ENCODE measurements at regions not wholly inside any gene's neighbourhood (a gene's known extent, or its start where the extent isn't known, plus 50 kb on each side); places are given as distances from the start of the nearest gene placed in this dataset.

DNA sequence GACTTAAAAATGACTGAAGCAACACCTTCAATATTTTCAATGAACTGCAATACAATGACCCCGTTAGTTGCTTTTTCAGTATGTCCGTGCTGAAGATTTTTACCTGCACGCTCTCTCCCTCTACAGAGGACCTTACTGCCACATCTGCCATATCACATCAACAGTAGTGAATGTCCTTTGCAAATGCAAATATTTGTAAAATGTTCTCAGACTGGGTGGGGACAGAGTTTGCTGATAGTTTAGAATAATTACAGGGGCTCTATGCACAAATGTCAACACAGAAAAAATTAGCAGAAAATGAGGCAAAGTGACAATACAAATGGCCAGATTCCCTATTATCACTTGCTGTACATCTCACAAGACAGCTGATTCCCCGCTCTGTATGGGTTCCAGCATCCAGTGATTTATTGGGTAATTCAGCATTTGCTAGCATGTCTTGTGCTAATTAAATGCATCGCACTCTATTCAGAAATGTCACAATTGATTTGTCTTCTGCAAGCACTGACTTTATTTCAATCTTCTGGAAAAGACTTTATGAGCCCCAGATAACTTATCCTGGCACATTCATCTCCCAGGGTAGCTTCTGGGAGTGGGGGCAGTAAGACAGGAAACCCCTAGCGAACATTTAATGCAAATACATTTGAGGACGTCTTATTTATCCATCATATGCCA lies 69.1 kb upstream of the PTER start:
- Histone ChIP-seq H3K4me2 (ENCODE audit: insufficient read depth, low read length) (no peak overlapping the region), H3K79me2 (ENCODE audit: control insufficient read depth, insufficient read depth, low read length) (no peaks in the 10 kb centered on the region), H3K4me1 (replicated peaks in 1 of 2; ENCODE audit: control insufficient read depth in 2 of 2, insufficient read depth in 2 of 2, low read length in 2 of 2) (no peaks in the 10 kb centered on the region), H3K36me3 (ENCODE audit: control insufficient read depth, insufficient read depth, low read length) (no peaks in the 10 kb centered on the region), H3K27ac (ENCODE audit: extremely low read depth, low read depth, low read length) (no peak overlapping the region), H3K27me3 (ENCODE audit: control insufficient read depth in 2 of 2, insufficient read depth in 2 of 2, low read length in 2 of 2) (no peaks in the 10 kb centered on the region; a peak in 1 of 5 replicates), H2AFZ (ENCODE audit: low read depth, low read length) (no peak overlapping the region), H3K9me3 (replicated peaks; ENCODE audit: control insufficient read depth, insufficient read depth, low read depth, low read length) (no peaks in the 10 kb centered on the region), H4K20me1 (replicated peaks; ENCODE audit: control insufficient read depth, insufficient read depth, low read length) (no peaks in the 10 kb centered on the region), H3K9ac (ENCODE audit: insufficient read depth in 1 of 2, low read depth in 2 of 2, low read length in 2 of 2) (no peak overlapping the region), H3K9me1 (ENCODE audit: control insufficient read depth, insufficient read depth, low read length) (no peaks in the 10 kb centered on the region), H3K4me3 (no peak overlapping the region)
- DNase-seq (ENCODE audit: extremely low read depth in 1 of 4, low spot score in 3 of 4) = no peak
- no peak for TF ChIP-seq ZKSCAN1 (IDR thresholded peaks at IDR 0.05; ENCODE audit: low read depth, low read length)
- TF ChIP-seq ERF (CRISPR knock-in tag; IDR thresholded peaks at IDR 0.05) = no peak
- no peak for TF ChIP-seq SMAD4 (CRISPR knock-in tag; conservative IDR thresholded peaks at IDR 0.05)
- TF ChIP-seq CBX5 (IDR thresholded peaks at IDR 0.05; ENCODE audit: borderline replicate concordance, low read depth) = no peak
- TF ChIP-seq, protein P1, sequence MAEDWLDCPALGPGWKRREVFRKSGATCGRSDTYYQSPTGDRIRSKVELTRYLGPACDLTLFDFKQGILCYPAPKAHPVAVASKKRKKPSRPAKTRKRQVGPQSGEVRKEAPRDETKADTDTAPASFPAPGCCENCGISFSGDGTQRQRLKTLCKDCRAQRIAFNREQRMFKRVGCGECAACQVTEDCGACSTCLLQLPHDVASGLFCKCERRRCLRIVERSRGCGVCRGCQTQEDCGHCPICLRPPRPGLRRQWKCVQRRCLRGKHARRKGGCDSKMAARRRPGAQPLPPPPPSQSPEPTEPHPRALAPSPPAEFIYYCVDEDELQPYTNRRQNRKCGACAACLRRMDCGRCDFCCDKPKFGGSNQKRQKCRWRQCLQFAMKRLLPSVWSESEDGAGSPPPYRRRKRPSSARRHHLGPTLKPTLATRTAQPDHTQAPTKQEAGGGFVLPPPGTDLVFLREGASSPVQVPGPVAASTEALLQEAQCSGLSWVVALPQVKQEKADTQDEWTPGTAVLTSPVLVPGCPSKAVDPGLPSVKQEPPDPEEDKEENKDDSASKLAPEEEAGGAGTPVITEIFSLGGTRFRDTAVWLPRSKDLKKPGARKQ (CRISPR knock-in tag; IDR thresholded peaks at IDR 0.05) = no peak
- no peak for TF ChIP-seq HNRNPL (IDR thresholded peaks at IDR 0.05; ENCODE audit: low read depth, low read length)
- TF ChIP-seq ZNF324 (CRISPR knock-in tag; IDR thresholded peaks at IDR 0.05) = no peak
- TF ChIP-seq, protein P2, sequence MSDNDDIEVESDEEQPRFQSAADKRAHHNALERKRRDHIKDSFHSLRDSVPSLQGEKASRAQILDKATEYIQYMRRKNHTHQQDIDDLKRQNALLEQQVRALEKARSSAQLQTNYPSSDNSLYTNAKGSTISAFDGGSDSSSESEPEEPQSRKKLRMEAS (CRISPR knock-in tag; IDR thresholded peaks at IDR 0.05) = no peak
- no peak for TF ChIP-seq SAP30 (IDR thresholded peaks at IDR 0.05; ENCODE audit: borderline replicate concordance, insufficient read depth, low read depth, low read length, poor library complexity, severe bottlenecking)
- TF ChIP-seq, protein P3, sequence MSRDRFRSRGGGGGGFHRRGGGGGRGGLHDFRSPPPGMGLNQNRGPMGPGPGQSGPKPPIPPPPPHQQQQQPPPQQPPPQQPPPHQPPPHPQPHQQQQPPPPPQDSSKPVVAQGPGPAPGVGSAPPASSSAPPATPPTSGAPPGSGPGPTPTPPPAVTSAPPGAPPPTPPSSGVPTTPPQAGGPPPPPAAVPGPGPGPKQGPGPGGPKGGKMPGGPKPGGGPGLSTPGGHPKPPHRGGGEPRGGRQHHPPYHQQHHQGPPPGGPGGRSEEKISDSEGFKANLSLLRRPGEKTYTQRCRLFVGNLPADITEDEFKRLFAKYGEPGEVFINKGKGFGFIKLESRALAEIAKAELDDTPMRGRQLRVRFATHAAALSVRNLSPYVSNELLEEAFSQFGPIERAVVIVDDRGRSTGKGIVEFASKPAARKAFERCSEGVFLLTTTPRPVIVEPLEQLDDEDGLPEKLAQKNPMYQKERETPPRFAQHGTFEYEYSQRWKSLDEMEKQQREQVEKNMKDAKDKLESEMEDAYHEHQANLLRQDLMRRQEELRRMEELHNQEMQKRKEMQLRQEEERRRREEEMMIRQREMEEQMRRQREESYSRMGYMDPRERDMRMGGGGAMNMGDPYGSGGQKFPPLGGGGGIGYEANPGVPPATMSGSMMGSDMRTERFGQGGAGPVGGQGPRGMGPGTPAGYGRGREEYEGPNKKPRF (IDR thresholded peaks at IDR 0.05; ENCODE audit: low read depth, low read length) = no peak
- no peak for TF ChIP-seq TCF3 (CRISPR knock-in tag; IDR thresholded peaks at IDR 0.05)
- in situ Hi-C loops (cut with MboI) (no loop called here), intact Hi-C loops (cut with micrococcal nuclease) (no loop called here)
- 0% methylated on average over 7 of the region's 7 CpGs for WGBS (ENCODE audit: insufficient coverage, low coverage, missing lambda C conversion rate)
- no peak for ATAC-seq
- FAIRE-seq = no peak
- POLR2A ChIA-PET = no interaction called here
- no TSS peak for BruUV-seq (replicated peaks)
- CTCF ChIA-PET (ENCODE audit: low intra/inter-chr PET ratio) = interaction anchor here (0.7 kb wide), 1 partner anchor 940 kb away, joined by 5 read pairs; no protein-coding TSS in a partner anchor
